ENCODE measurements at regions not wholly inside any gene's neighbourhood (a gene's known extent, or its start where the extent isn't known, plus 50 kb on each side); places are given as distances from the start of the nearest gene placed in this dataset.

DNA sequence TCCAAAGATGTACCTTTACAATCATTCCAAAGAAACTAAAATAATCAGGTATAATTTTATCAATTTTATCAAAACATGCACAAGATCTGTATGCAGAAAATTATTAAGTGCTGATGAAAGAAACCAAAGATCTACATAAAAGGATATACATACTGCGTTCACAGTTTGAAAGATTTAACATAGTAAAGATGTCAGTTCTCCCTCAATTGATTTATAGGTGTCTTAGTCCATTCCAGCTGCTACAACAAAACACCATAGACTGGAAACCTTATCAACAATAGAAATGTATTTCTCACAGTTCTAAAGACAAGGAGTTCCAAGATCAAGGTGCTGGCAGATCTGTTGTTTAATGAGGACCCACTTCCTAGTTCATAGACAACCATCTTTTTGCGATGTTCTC, 189.0 kb upstream of the CCDC54 start:
- TF ChIP-seq POLR2A (IDR thresholded peaks at IDR 0.05) (no peak), EP300 (IDR thresholded peaks at IDR 0.05) (no peak), POLR2AphosphoS5 (IDR thresholded peaks at IDR 0.05) (no peak)
- TF ChIP-seq, protein P1, sequence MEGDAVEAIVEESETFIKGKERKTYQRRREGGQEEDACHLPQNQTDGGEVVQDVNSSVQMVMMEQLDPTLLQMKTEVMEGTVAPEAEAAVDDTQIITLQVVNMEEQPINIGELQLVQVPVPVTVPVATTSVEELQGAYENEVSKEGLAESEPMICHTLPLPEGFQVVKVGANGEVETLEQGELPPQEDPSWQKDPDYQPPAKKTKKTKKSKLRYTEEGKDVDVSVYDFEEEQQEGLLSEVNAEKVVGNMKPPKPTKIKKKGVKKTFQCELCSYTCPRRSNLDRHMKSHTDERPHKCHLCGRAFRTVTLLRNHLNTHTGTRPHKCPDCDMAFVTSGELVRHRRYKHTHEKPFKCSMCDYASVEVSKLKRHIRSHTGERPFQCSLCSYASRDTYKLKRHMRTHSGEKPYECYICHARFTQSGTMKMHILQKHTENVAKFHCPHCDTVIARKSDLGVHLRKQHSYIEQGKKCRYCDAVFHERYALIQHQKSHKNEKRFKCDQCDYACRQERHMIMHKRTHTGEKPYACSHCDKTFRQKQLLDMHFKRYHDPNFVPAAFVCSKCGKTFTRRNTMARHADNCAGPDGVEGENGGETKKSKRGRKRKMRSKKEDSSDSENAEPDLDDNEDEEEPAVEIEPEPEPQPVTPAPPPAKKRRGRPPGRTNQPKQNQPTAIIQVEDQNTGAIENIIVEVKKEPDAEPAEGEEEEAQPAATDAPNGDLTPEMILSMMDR (IDR thresholded peaks at IDR 0.05) = no peak

Data from upper lobe of left lung (tissue), 4 donors.